ENCODE measurements at regions not wholly inside any gene's neighbourhood (a gene's known extent, or its start where the extent isn't known, plus 50 kb on each side); places are given as distances from the start of the nearest gene placed in this dataset.

DNA sequence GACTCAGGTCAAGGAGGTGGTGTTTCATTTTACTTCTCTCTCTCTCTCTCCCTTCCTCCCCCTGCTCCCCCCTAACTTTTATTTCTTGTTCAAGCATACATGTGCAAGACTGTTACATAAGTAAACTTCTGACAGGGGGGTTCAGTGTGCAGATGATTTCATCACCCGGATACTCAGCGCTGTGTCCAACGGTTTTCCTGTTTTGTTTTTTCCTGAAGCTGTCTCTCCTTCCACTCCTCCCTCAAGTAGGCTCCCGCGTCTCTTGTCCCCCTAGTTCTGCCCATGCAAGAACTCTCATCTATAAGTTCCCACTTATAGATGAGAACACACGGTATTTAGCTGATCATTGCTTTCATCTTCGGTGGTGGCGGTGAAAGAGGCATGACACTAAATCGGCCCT, 751.9 kb upstream of the DEFB115 start:
- TF ChIP-seq, protein P1, sequence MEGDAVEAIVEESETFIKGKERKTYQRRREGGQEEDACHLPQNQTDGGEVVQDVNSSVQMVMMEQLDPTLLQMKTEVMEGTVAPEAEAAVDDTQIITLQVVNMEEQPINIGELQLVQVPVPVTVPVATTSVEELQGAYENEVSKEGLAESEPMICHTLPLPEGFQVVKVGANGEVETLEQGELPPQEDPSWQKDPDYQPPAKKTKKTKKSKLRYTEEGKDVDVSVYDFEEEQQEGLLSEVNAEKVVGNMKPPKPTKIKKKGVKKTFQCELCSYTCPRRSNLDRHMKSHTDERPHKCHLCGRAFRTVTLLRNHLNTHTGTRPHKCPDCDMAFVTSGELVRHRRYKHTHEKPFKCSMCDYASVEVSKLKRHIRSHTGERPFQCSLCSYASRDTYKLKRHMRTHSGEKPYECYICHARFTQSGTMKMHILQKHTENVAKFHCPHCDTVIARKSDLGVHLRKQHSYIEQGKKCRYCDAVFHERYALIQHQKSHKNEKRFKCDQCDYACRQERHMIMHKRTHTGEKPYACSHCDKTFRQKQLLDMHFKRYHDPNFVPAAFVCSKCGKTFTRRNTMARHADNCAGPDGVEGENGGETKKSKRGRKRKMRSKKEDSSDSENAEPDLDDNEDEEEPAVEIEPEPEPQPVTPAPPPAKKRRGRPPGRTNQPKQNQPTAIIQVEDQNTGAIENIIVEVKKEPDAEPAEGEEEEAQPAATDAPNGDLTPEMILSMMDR (IDR thresholded peaks at IDR 0.05), result no peak
- TF ChIP-seq POLR2A (IDR thresholded peaks at IDR 0.05) (no peak), POLR2AphosphoS5 (IDR thresholded peaks at IDR 0.05) (no peak)
